ENCODE measurements at regions not wholly inside any gene's neighbourhood (a gene's known extent, or its start where the extent isn't known, plus 50 kb on each side); places are given as distances from the start of the nearest gene placed in this dataset.

DNA sequence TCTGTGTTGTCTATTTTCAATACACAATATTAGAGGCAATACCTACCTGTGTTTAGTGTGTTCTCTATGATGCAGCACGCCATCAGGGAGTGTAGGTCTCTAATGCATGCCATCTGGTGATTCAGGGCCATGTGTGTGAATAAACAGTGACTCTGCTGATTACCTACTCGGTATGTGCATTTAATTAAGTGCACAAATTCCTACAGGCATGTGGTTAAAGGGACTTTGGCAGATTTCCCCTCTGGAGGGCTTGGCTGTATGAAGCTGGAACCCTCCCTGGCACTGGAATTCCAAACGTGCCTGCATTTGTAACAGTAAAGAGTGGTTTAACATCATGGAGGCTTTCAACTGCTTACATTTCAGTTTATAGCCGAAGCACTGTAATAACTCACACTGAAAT lies 401.5 kb upstream of the SASH1 start:
- TF ChIP-seq, protein P1, sequence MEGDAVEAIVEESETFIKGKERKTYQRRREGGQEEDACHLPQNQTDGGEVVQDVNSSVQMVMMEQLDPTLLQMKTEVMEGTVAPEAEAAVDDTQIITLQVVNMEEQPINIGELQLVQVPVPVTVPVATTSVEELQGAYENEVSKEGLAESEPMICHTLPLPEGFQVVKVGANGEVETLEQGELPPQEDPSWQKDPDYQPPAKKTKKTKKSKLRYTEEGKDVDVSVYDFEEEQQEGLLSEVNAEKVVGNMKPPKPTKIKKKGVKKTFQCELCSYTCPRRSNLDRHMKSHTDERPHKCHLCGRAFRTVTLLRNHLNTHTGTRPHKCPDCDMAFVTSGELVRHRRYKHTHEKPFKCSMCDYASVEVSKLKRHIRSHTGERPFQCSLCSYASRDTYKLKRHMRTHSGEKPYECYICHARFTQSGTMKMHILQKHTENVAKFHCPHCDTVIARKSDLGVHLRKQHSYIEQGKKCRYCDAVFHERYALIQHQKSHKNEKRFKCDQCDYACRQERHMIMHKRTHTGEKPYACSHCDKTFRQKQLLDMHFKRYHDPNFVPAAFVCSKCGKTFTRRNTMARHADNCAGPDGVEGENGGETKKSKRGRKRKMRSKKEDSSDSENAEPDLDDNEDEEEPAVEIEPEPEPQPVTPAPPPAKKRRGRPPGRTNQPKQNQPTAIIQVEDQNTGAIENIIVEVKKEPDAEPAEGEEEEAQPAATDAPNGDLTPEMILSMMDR (IDR thresholded peaks at IDR 0.05; ENCODE audit: low read length): no peak
- no peak for TF ChIP-seq EZH2 (IDR thresholded peaks at IDR 0.05; ENCODE audit: borderline replicate concordance, low read length)

Measured in OCI-LY1 (cell line).